ENCODE measurements at regions not wholly inside any gene's neighbourhood (a gene's known extent, or its start where the extent isn't known, plus 50 kb on each side); places are given as distances from the start of the nearest gene placed in this dataset.

DNA sequence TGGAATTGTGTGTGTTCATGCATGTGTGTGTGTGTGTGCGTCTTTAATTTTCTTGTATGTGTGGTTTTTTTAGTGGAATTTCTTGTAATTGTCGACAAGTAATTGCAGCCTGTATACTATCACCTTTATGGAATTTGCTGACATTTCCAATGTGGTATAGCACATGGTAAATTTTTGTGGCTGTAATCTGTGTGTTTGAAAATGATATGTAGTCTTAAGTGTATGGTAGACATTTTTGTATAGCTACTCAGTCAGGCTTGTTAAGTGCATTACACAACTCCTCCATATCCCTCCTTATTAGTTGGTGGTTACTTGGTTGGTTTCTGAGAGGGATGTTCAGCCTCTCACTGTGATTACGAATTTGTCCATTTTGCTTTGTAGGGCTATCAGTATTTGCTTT is 384.5 kb upstream of the HSF2 start:
- no peak for DNase-seq (ENCODE audit: low spot score)
- no peak for TF ChIP-seq CTCF (IDR thresholded peaks at IDR 0.05)
- H3K27ac ChIP-seq = no peak overlapping the region

DNA sequence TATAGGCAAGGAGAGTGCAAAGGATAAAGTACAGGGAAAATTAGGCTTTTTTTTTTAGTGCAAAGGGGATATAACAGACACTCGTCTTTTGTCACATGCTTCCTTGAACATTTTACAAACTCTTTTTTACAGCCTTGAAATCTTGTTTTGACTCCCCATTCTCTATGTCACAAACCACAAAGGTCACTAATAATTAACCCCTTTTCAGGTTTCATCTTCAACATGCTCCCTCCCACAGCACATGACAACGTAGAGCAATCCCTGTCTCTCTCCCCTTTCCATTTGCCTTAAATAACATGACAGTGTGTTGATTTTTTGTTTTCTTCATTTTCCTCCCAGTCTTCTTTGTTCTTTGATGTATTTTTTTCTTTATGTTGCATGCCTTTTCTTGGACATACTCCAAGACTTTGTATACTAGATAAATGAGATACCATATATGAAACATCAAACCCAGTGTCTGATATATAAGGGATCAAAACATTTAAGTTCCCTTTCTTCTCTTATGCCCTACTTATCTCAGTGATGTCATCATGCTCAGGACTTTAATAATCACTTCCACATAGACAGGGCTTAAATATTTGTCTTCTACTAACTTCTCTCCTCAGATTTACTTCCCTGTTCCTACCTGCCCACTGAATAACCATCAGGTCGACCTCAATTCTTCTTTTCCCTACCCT is 378.7 kb upstream of the HSF2 start:
- no peak overlapping the region for H3K27ac ChIP-seq
- TF ChIP-seq CTCF (IDR thresholded peaks at IDR 0.05) = no peak
- H3K4me3 ChIP-seq = no peak overlapping the region
- no peak for DNase-seq (ENCODE audit: low spot score)

More for the DNA sequence above, 384.5 kb upstream of the HSF2 start:
- H3K4me3 ChIP-seq = no peak overlapping the region

DNA sequence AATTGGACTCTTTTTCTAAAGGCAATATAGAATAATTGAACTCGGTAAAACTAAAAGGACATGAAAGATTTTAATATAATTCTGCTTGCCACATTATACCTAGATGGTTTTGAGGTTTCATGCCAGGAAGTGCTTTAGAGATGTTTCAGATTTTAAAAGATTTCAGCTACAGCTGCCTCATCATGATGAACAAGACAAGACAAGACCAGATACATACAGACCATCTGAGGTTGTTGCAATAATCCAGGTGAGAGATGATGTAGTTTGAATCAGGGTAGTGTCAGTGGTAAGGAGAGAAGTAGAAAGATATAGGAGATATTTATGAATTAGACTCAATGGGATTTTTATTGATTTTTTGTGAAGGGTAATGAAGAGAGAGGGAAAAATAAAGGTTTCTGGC is 374.3 kb upstream of the HSF2 start:
- no peak overlapping the region for H3K27ac ChIP-seq
- no peak for DNase-seq (ENCODE audit: low spot score)
- no peak overlapping the region for H3K4me3 ChIP-seq
- no peak for TF ChIP-seq CTCF (IDR thresholded peaks at IDR 0.05)

DNA sequence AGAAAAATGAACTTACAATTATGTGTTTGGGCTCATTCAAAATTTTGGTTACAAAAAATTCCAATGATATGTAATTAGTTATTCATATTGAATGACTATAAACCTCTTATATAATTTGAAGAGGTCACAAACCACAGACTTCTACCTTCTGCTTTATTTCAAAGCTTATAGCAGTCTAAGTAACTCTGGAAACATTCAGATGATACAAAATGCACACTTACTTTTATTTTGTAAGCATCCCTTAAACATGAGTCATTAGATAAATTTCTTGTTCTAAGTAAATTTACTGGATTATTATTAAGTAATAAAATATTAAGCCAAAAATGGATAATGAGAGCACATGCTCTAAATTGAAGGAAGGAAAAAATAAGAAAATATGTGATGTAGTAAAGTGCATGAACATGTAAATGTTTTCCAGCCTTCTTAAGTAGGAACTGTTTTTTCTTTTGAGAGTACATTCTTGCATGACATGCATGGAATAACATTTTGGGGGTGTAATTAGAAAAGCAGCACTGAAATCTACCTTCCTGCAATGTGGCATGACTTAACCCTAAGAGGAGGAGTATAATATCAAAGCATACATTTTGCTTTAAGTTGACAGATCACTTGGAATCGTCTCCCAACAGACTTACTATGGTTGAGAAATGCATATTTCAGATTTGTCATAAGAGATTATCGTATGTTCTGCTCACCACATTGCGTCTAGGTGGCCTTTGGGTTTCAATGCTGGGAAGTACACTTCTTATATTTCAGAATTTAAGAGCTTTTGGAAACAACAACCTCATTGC is 372.7 kb upstream of the HSF2 start:
- DNase-seq (ENCODE audit: low spot score) = no peak
- H3K4me3 ChIP-seq = no peak overlapping the region

GRCh38 chr6:122028933-122029522 is 370.4 kb upstream of the HSF2 start:
- no peak overlapping the region for H3K4me3 ChIP-seq
- no peak for TF ChIP-seq CTCF (IDR thresholded peaks at IDR 0.05)
- DNase-seq (ENCODE audit: low spot score) = no peak
- no peak overlapping the region for H3K27ac ChIP-seq

More for the DNA sequence above, 372.7 kb upstream of the HSF2 start:
- no peak overlapping the region for H3K27ac ChIP-seq
- no peak for TF ChIP-seq CTCF (IDR thresholded peaks at IDR 0.05)

DNA sequence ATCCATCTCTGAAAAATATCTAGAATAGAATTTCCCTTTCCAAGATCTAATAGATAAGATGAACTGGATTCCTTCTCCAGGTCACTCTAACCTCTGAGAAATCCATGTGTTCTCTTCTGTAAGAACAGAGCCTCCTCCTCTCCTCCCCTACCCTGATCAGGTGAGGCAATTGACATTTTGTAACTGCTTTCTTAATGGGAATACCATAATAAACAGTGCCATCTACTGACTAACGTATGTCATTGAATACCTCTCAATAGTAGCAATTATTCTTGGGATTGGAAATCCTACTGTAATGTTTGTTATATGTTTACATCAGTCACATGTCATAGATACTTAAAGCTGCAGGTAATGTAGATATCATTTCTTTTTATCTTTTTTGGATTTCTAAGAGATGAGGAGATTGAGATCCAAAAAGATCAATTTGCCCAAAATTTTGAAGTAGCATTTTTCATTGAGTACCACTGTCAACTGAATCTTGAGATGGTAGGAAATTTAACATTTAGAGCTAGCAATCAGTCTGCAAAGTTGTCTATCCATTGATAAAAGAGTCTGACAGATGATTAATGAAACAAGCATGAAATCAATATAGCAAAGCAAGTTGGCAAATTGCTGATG is 365.8 kb upstream of the HSF2 start:
- Histone ChIP-seq H3K27ac (no peak overlapping the region), H3K4me3 (no peak overlapping the region)
- peak; percentile 45 for TF ChIP-seq CTCF (IDR thresholded peaks at IDR 0.05)
- DNase-seq (ENCODE audit: low spot score) = no peak
